SU-DHL-6 (cell line): ENCODE measurements at regions not wholly inside any gene's neighbourhood (a gene's known extent, or its start where the extent isn't known, plus 50 kb on each side); places are given as distances from the start of the nearest gene placed in this dataset.

Experiments used
- H2AFZ ChIP-seq: fragments of 200-600 bp; sonication (generic); 2 replicates; pipeline ENCODE4 v1.6.1; 2014; ENCODE audit warnings: low read depth, mild to moderate bottlenecking, moderate library complexity, mixed read lengths, antibody characterized with exemption, low read length; ENCODE audit not compliant: severe bottlenecking
- H3F3A ChIP-seq: fragments of 200-600 bp; shearing (Covaris generic); 2 replicates; pipeline ENCODE4 v1.6.0; 2016; ENCODE audit warnings: antibody characterized with exemption, mild to moderate bottlenecking; ENCODE audit not compliant: insufficient read depth
- H3K27ac ChIP-seq: fragments of 200-600 bp; sonication (generic); 2 replicates; pipeline ENCODE4 v1.5.1; 2016; ENCODE audit warnings: low read depth, mild to moderate bottlenecking, low read length, moderate library complexity, mixed read lengths
- H3K27me3 ChIP-seq: fragments of 200-600 bp; sonication (generic), shearing (Covaris generic); 2 replicates; pipeline ENCODE4 v1.6.0; 2014; ENCODE audit warnings: mild to moderate bottlenecking, low read length
- H3K36me3 ChIP-seq: fragments of 200-600 bp; sonication (generic); 2 replicates; pipeline ENCODE4 v1.6.1; 2014; ENCODE audit warnings: mild to moderate bottlenecking, low read length, mixed read lengths
- H3K4me2 ChIP-seq: fragments of 300-600, 200-600 bp; shearing (Covaris generic), sonication (generic); 2 replicates; pipeline ENCODE4 v1.6.0; 2014; ENCODE audit warnings: low read length, low read depth, mild to moderate bottlenecking; ENCODE audit not compliant: poor library complexity, severe bottlenecking
- H3K4me3 ChIP-seq: fragments of 200-600 bp; sonication (generic); 2 replicates; pipeline ENCODE4 v1.5.1; 2014; ENCODE audit warnings: antibody characterized with exemption, low read length, mild to moderate bottlenecking, mixed read lengths; ENCODE audit not compliant: insufficient read depth, poor library complexity, severe bottlenecking
- H3K79me2 ChIP-seq: fragments of 200-600 bp; sonication (generic); 2 replicates; pipeline ENCODE4 v1.6.1; 2014; ENCODE audit warnings: mild to moderate bottlenecking, low read length, moderate library complexity; ENCODE audit not compliant: insufficient read depth
- H3K9ac ChIP-seq: fragments of 200-600 bp; sonication (generic); 2 replicates; pipeline ENCODE4 v1.7.0; 2014; ENCODE audit warnings: mild to moderate bottlenecking, low read length
- H3K9me2 ChIP-seq: fragments of 200-600 bp; sonication (generic); replicated peaks from 2 replicates; pipeline ENCODE4 v1.6.1; 2014; ENCODE audit warnings: low read length; ENCODE audit not compliant: insufficient read depth
- H3K9me3 ChIP-seq: fragments of 200-600 bp; sonication (generic); 2 replicates; pipeline ENCODE4 v1.6.1; 2014; ENCODE audit warnings: low read length, mixed read lengths; ENCODE audit not compliant: insufficient read depth
- H4K20me1 ChIP-seq: fragments of 200-600 bp; sonication (generic); 2 replicates; pipeline ENCODE4 v1.6.1; 2014; ENCODE audit warnings: low read depth, mild to moderate bottlenecking, antibody characterized with exemption, low read length, moderate library complexity, mixed read lengths
- EZH2phosphoT487 ChIP-seq: fragments of 200-600 bp; sonication (generic), shearing (Covaris generic); conservative IDR thresholded peaks from 2 replicates; pipeline ENCODE4 v1.6.1; 2018; ENCODE audit warnings: mild to moderate bottlenecking, antibody characterized with exemption, low read length, moderate library complexity, mixed read lengths
- TF ChIP-seq, protein P1 (sequence below): fragments of 200-600 bp; sonication (generic); IDR thresholded peaks from one replicate; pipeline ENCODE4 v1.5.1; 2017; ENCODE audit warnings: antibody characterized with exemption, mild to moderate bottlenecking, low read length, moderate library complexity; ENCODE audit not compliant: insufficient read depth, poor library complexity, severe bottlenecking

DNA sequence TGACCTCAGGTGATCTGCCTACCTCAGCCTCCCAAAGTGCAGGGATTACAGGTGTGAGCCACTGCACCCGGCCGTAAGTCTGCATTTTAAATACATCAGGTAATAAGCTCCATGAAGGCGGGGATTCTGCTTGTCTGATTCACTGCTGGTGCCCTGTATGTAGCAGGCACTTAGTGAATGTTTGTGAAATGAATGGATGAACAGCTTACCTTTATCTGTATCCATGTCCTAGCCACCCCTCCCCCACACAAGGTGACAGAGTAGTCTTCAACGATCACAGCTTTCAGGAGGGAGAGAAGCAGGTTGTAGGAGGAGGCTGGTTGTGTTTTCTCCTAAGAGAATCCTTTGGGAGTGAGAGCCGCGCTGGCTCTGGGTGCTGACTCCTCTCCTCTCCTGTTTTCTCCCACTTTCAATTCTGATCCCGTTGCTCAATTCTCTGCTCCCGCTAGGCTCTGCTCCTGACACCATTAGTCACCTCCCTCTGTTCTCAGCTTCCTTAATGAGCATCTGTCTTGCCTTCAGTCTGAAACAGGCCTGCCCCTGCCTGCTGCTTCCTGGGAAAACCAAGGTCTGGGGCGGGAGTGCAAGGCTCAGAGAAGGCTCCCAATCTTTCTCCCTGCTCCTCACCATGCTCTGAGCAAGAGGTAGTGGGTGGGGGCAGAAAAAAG, 88.8 kb upstream of the CTNNA1 start:
- Histone ChIP-seq H3F3A (no peaks in the 10 kb centered on the region), H3K36me3 (no peaks in the 10 kb centered on the region), H2AFZ (no peak overlapping the region), H3K27ac (no peak overlapping the region), H4K20me1 (no peaks in the 10 kb centered on the region), H3K27me3 (no peaks in the 10 kb centered on the region), H3K4me3 (no peak overlapping the region), H3K9me2 (no peaks in the 10 kb centered on the region), H3K9me3 (no peaks in the 10 kb centered on the region), H3K4me2 (no peak overlapping the region), H3K9ac (no peak overlapping the region), H3K79me2 (no peaks in the 10 kb centered on the region)
- TF ChIP-seq, protein P1, sequence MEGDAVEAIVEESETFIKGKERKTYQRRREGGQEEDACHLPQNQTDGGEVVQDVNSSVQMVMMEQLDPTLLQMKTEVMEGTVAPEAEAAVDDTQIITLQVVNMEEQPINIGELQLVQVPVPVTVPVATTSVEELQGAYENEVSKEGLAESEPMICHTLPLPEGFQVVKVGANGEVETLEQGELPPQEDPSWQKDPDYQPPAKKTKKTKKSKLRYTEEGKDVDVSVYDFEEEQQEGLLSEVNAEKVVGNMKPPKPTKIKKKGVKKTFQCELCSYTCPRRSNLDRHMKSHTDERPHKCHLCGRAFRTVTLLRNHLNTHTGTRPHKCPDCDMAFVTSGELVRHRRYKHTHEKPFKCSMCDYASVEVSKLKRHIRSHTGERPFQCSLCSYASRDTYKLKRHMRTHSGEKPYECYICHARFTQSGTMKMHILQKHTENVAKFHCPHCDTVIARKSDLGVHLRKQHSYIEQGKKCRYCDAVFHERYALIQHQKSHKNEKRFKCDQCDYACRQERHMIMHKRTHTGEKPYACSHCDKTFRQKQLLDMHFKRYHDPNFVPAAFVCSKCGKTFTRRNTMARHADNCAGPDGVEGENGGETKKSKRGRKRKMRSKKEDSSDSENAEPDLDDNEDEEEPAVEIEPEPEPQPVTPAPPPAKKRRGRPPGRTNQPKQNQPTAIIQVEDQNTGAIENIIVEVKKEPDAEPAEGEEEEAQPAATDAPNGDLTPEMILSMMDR: no peak
- TF ChIP-seq EZH2phosphoT487: no peak

DNA sequence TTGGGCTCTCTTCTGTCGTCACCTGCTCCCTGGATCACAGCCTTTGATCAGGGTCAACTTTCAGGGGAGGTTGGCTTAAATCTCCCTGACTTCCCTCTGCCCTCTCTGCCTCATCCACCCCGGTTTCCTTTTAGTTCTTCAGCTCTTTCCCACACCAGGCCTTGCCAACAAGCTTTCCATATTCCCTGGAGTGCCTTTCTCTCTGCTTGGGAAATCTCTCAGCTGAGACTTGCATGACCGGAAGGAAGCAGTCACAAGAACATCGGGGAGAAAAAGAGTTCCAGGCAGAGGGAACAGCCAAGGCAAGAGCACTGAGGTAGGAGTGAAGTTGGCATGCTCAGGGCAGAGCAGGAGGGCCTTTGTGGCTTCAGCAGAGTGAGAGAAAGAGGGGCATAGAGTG, 88.4 kb upstream of the HSPA9 start:
- Histone ChIP-seq H3K4me3 (no peak overlapping the region), H3K9me2 (no peaks in the 10 kb centered on the region), H4K20me1 (no peaks in the 10 kb centered on the region), H2AFZ (no peak overlapping the region), H3K27ac (no peak overlapping the region), H3K4me2 (no peak overlapping the region), H3K36me3 (no peaks in the 10 kb centered on the region), H3K9me3 (no peaks in the 10 kb centered on the region), H3K27me3 (no peaks in the 10 kb centered on the region), H3F3A (no peaks in the 10 kb centered on the region), H3K9ac (no peak overlapping the region), H3K79me2 (no peaks in the 10 kb centered on the region)
- TF ChIP-seq, protein P1: no peak
- TF ChIP-seq EZH2phosphoT487: no peak

DNA sequence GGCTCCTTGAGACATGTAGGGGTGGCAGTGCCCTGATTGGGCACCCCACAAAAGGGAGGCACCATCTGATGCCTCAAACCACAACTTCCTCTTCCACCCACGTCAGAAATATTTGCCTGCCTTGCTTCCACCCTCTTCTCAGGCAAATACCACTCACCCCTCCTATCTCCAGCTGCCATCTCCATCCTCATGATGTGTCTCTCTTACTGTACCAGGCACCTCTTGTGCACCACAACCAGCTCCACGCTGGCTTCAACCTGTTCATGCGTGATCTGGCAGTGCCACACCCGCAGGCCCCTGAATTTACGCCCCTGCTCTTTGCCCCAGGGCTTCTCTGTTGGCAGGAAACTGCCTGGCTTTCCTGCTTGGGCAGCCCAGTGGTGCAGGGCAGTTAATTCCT, 87.8 kb upstream of the HSPA9 start:
- Histone ChIP-seq H3K4me3 (no peak overlapping the region), H3K27me3 (no peaks in the 10 kb centered on the region), H3K9me2 (no peaks in the 10 kb centered on the region), H3F3A (no peaks in the 10 kb centered on the region), H3K9ac (no peak overlapping the region), H3K79me2 (no peaks in the 10 kb centered on the region), H3K36me3 (no peaks in the 10 kb centered on the region), H2AFZ (no peak overlapping the region), H3K9me3 (no peaks in the 10 kb centered on the region), H4K20me1 (no peaks in the 10 kb centered on the region), H3K4me2 (peak overlapping the region; percentile 12), H3K27ac (no peak overlapping the region)
- TF ChIP-seq, protein P1: no peak
- no peak for TF ChIP-seq EZH2phosphoT487
